Cardiac muscle cell (in vitro differentiated cells and primary cell): ENCODE measurements at regions not wholly inside any gene's neighbourhood (a gene's known extent, or its start where the extent isn't known, plus 50 kb on each side); places are given as distances from the start of the nearest gene placed in this dataset.

ENCODE experiments used
- DNase-seq, 2 donors: peaks; one replicate each; pipeline versions ENCODE4 v3.0.0 to v3.0.0-alpha.2; 2010 to 2017; ENCODE audit warnings: low read depth in 1 of 2, low spot score in 1 of 2
- H3K27ac ChIP-seq: fragments of 200-600 bp; sonication (generic); 2 replicates; pipeline ENCODE4 v1.5.1; 2016
- H3K27me3 ChIP-seq: fragments of 200-600 bp; sonication (generic); 2 replicates; pipeline ENCODE4 v1.6.0; 2016; ENCODE audit warnings: control low read depth
- H3K36me3 ChIP-seq: fragments of 200-600 bp; sonication (generic); 2 replicates; pipeline ENCODE4 v1.5.1; 2016; ENCODE audit warnings: control low read depth
- H3K4me1 ChIP-seq: fragments of 200-600 bp; sonication (generic); 2 replicates; pipeline ENCODE4 v1.8.1; 2017; ENCODE audit warnings: low read depth, mild to moderate bottlenecking, mixed run types
- H3K4me3 ChIP-seq: fragments of 200-600 bp; sonication (generic); 2 replicates; pipeline ENCODE4 v1.5.1; 2016; ENCODE audit warnings: mild to moderate bottlenecking
- H3K9me3 ChIP-seq: fragments of 200-600 bp; sonication (generic); 2 replicates; pipeline ENCODE4 v1.5.1; 2017; ENCODE audit warnings: low read depth, mild to moderate bottlenecking, control low read depth
- TF ChIP-seq, protein P1 (sequence below): IDR thresholded peaks from 2 replicates; pipeline ENCODE4 v1.5.1; 2012; ENCODE audit warnings: low read depth, mild to moderate bottlenecking, low read length

DNA sequence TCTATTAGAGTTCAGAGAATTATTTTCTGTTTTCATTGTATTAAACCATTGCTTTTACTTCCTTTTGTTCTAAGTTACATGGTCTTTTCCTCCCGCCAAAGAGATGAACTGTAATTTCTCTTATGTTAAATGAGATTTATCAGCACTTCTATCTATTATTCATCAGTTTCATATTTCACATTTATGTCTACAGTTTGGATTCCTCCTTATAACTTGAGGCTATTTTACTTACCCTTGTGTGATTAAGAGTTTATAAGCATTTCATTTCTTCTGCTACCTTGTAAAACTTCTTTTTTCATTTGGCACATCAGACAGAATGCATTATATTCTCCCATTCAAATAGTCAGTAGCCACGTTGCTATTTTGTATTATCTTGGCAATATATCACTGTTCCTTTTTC lies 248.2 kb downstream of the PLA2G4A start:
- Histone ChIP-seq H3K9me3 (no peaks in the 10 kb centered on the region), H3K4me3 (no peak overlapping the region), H3K27ac (no peak overlapping the region), H3K27me3 (no peaks in the 10 kb centered on the region), H3K36me3 (no peaks in the 10 kb centered on the region), H3K4me1 (no peaks in the 10 kb centered on the region)
- DNase-seq = no peak
- TF ChIP-seq, protein P1, sequence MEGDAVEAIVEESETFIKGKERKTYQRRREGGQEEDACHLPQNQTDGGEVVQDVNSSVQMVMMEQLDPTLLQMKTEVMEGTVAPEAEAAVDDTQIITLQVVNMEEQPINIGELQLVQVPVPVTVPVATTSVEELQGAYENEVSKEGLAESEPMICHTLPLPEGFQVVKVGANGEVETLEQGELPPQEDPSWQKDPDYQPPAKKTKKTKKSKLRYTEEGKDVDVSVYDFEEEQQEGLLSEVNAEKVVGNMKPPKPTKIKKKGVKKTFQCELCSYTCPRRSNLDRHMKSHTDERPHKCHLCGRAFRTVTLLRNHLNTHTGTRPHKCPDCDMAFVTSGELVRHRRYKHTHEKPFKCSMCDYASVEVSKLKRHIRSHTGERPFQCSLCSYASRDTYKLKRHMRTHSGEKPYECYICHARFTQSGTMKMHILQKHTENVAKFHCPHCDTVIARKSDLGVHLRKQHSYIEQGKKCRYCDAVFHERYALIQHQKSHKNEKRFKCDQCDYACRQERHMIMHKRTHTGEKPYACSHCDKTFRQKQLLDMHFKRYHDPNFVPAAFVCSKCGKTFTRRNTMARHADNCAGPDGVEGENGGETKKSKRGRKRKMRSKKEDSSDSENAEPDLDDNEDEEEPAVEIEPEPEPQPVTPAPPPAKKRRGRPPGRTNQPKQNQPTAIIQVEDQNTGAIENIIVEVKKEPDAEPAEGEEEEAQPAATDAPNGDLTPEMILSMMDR = no peak

DNA sequence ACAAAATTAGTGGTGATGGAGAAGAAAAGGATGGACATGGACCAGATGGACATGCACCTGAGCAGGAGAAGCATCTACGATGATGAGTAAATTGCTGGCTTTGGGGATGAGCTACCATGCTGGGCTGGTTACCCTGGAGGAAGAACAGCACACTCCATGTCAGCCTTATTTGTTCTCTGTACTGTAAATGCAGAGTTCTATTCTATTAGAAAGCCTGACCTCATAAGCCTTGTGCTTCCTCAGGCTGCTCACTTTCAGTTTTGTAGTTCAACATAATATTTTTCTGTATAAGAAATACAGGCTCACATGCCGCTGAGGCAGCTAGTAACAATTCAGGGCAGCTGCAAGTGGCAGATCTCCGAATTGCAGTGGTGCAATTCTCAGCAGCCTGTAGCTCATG lies 249.6 kb downstream of the PLA2G4A start:
- no peak overlapping the region for H3K27ac ChIP-seq
- H3K9me3 ChIP-seq = no peaks in the 10 kb centered on the region
- TF ChIP-seq, protein P1 = no peak
- DNase-seq = no peak
- H3K27me3 ChIP-seq = no peaks in the 10 kb centered on the region
- H3K36me3 ChIP-seq = no peaks in the 10 kb centered on the region
- H3K4me3 ChIP-seq = no peak overlapping the region
- no peaks in the 10 kb centered on the region for H3K4me1 ChIP-seq

DNA sequence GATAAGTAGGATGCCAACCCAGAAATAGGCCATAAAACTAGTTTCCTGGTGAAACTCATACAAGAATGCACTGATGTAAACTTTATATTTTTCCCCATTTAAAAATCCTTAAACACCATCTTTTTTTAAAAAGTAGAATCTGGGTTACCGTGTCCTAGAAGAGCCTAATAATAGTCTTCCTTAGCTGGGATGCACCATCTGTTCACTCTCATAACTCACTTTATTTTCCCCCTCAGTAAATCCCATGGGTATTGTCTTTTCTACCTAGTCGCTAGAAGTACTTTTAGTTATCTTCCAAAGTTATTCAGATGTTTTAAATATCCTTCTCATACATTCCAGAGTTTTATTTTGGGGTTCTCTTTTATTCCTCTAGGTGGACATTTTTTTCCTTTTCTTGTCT lies 250.2 kb downstream of the PLA2G4A start:
- no peaks in the 10 kb centered on the region for H3K4me1 ChIP-seq
- DNase-seq = no peak
- TF ChIP-seq, protein P1 = no peak
- H3K4me3 ChIP-seq = no peak overlapping the region
- no peaks in the 10 kb centered on the region for H3K27me3 ChIP-seq
- no peak overlapping the region for H3K27ac ChIP-seq
- no peaks in the 10 kb centered on the region for H3K9me3 ChIP-seq
- no peaks in the 10 kb centered on the region for H3K36me3 ChIP-seq

DNA sequence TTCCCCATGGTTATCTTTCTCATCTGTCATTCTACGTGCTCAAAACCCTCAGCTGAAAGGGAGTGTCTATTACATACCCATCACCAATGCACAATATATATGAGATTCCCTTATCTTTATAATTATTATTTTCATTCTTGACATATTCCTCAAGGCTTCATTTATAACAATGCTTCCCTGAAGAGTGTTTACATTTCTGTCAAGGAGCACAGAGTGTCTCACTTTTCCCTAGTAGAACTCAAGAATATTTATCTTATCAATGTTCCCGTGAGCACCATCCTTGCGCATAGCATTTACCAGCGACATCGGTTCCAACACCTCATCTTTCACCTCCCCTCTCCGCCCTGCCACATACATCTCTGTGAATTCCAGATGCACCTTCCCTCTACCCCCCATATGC lies 250.6 kb downstream of the PLA2G4A start:
- no peak for DNase-seq
- Histone ChIP-seq H3K4me1 (no peaks in the 10 kb centered on the region), H3K27me3 (no peaks in the 10 kb centered on the region), H3K36me3 (no peaks in the 10 kb centered on the region), H3K27ac (no peak overlapping the region), H3K9me3 (no peaks in the 10 kb centered on the region), H3K4me3 (no peak overlapping the region)
- TF ChIP-seq, protein P1 = no peak

DNA sequence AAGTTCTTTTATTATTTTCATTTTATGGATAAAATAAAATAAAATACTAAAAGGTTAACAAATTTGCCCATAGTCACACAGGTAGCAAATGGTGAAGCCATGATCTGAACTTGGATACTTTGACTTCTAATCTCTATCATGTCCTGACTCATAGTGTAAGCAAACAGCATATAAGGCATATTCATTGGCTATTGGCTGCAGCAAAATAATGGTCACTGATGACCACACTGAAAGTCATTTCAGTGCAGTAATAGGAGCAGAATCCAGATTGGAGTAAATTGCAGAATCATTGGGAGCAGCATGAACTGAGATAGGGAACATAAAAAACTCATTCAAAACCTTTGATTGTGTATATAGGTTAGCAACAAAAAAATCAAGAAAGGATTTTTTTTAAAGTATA lies 262.9 kb downstream of the PLA2G4A start:
- no peaks in the 10 kb centered on the region for H3K27me3 ChIP-seq
- DNase-seq = no peak
- no peak overlapping the region for H3K27ac ChIP-seq

More for the DNA sequence above, 262.9 kb downstream of the PLA2G4A start:
- H3K9me3 ChIP-seq = no peaks in the 10 kb centered on the region
- H3K4me3 ChIP-seq = no peak overlapping the region
- no peaks in the 10 kb centered on the region for H3K36me3 ChIP-seq
- no peaks in the 10 kb centered on the region for H3K4me1 ChIP-seq
- TF ChIP-seq, protein P1 = no peak
